ENCODE measurements at regions not wholly inside any gene's neighbourhood (a gene's known extent, or its start where the extent isn't known, plus 50 kb on each side); places are given as distances from the start of the nearest gene placed in this dataset.

DNA sequence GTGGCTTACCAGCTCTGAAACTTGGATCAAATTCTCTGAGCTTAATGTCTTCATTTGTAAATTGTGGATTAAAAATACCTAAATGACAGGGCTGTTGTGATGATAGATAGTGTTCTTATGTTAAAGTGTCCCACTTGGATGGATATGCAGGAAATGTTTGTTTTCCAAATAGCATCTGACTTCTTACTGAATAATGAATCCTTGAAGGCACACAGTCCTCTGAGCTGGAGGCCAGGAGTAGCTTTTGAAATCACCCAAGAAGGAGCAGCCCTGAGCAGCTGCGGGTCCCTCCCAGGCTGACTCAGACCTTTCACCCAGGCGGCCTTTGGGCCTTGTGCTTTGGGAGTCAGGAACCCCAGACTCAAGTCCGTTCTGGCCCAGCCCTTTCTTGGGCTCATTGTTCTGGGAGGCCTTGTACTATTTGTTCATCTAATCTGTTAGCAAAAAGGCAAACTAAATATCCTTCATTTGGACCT, 173.0 kb upstream of the GATA6 start:
- CTCF ChIA-PET, result interaction anchor here (1.1 kb wide), 1 partner anchor 10 kb away, joined by 3 read pairs; no protein-coding TSS in a partner anchor
- H3K9ac ChIP-seq (ENCODE audit: low read length), result no peak overlapping the region
- no peak overlapping the region for H3K27ac ChIP-seq (ENCODE audit: low read depth, low read length)
- H3K4me1 ChIP-seq (ENCODE audit: control insufficient read depth in 1 of 2, insufficient read depth in 2 of 2, low read length in 2 of 2), result no peaks in the 10 kb centered on the region
- POLR2A ChIA-PET, result no interaction called here
- no peaks in the 10 kb centered on the region for H3K79me2 ChIP-seq (ENCODE audit: insufficient read depth, low read length)
- no peaks in the 10 kb centered on the region for H3K9me2 ChIP-seq (ENCODE audit: insufficient read depth)
- no peaks in the 10 kb centered on the region for H4K20me1 ChIP-seq (ENCODE audit: insufficient read depth)
- ATAC-seq (no peak), DNase-seq (ENCODE audit: low read depth, low spot score) (no peak)
- H3K36me3 ChIP-seq (ENCODE audit: control insufficient read depth in 1 of 2, insufficient read depth in 2 of 2, low read length in 2 of 2), result no peaks in the 10 kb centered on the region
- H3K9me3 ChIP-seq (ENCODE audit: control insufficient read depth in 1 of 2, insufficient read depth in 1 of 2, low read depth in 1 of 2, low read length in 2 of 2), result no peaks in the 10 kb centered on the region
- intact Hi-C loops (cut with micrococcal nuclease), result loop anchor here (5.0 kb wide), 1 partner anchor 171 kb away; the partner anchor contains the start of gene GATA6
- TF ChIP-seq ZFX (IDR thresholded peaks at IDR 0.05), result no peak
- TF ChIP-seq EZH2phosphoT487 (IDR thresholded peaks at IDR 0.05; ENCODE audit: borderline replicate concordance), result no peak
- TF ChIP-seq CBX3 (IDR thresholded peaks at IDR 0.05; ENCODE audit: low read depth), result no peak
- TF ChIP-seq, protein P1, sequence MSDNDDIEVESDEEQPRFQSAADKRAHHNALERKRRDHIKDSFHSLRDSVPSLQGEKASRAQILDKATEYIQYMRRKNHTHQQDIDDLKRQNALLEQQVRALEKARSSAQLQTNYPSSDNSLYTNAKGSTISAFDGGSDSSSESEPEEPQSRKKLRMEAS (IDR thresholded peaks at IDR 0.05), result no peak
- TF ChIP-seq SRF (IDR thresholded peaks at IDR 0.05; ENCODE audit: low read depth), result no peak
- no peak for TF ChIP-seq POLR2A (IDR thresholded peaks at IDR 0.05; ENCODE audit: borderline replicate concordance, extremely low read depth, insufficient read depth, insufficient read length)
- no peak for TF ChIP-seq YY1 (IDR thresholded peaks at IDR 0.05; ENCODE audit: extremely low read depth, insufficient replicate concordance, low read depth, low read length)
- no peak for TF ChIP-seq CEBPB (IDR thresholded peaks at IDR 0.05; ENCODE audit: low read depth)
- no peak for TF ChIP-seq POLR2AphosphoS5 (IDR thresholded peaks at IDR 0.05; ENCODE audit: low read depth, low read length)
- no peak for TF ChIP-seq EGR1 (IDR thresholded peaks at IDR 0.05; ENCODE audit: low read depth)
- TF ChIP-seq, protein P2, sequence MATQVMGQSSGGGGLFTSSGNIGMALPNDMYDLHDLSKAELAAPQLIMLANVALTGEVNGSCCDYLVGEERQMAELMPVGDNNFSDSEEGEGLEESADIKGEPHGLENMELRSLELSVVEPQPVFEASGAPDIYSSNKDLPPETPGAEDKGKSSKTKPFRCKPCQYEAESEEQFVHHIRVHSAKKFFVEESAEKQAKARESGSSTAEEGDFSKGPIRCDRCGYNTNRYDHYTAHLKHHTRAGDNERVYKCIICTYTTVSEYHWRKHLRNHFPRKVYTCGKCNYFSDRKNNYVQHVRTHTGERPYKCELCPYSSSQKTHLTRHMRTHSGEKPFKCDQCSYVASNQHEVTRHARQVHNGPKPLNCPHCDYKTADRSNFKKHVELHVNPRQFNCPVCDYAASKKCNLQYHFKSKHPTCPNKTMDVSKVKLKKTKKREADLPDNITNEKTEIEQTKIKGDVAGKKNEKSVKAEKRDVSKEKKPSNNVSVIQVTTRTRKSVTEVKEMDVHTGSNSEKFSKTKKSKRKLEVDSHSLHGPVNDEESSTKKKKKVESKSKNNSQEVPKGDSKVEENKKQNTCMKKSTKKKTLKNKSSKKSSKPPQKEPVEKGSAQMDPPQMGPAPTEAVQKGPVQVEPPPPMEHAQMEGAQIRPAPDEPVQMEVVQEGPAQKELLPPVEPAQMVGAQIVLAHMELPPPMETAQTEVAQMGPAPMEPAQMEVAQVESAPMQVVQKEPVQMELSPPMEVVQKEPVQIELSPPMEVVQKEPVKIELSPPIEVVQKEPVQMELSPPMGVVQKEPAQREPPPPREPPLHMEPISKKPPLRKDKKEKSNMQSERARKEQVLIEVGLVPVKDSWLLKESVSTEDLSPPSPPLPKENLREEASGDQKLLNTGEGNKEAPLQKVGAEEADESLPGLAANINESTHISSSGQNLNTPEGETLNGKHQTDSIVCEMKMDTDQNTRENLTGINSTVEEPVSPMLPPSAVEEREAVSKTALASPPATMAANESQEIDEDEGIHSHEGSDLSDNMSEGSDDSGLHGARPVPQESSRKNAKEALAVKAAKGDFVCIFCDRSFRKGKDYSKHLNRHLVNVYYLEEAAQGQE (IDR thresholded peaks at IDR 0.05; ENCODE audit: low read depth), result no peak
- TF ChIP-seq, protein P3, sequence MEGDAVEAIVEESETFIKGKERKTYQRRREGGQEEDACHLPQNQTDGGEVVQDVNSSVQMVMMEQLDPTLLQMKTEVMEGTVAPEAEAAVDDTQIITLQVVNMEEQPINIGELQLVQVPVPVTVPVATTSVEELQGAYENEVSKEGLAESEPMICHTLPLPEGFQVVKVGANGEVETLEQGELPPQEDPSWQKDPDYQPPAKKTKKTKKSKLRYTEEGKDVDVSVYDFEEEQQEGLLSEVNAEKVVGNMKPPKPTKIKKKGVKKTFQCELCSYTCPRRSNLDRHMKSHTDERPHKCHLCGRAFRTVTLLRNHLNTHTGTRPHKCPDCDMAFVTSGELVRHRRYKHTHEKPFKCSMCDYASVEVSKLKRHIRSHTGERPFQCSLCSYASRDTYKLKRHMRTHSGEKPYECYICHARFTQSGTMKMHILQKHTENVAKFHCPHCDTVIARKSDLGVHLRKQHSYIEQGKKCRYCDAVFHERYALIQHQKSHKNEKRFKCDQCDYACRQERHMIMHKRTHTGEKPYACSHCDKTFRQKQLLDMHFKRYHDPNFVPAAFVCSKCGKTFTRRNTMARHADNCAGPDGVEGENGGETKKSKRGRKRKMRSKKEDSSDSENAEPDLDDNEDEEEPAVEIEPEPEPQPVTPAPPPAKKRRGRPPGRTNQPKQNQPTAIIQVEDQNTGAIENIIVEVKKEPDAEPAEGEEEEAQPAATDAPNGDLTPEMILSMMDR (IDR thresholded peaks at IDR 0.05 in 2 of 3, conservative IDR thresholded peaks at IDR 0.05 in 1 of 3; ENCODE audit: borderline replicate concordance in 1 of 3, insufficient read depth in 1 of 3, low read depth in 2 of 3, low read length in 2 of 3), result no peak
- TF ChIP-seq, protein P4, sequence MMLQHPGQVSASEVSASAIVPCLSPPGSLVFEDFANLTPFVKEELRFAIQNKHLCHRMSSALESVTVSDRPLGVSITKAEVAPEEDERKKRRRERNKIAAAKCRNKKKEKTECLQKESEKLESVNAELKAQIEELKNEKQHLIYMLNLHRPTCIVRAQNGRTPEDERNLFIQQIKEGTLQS (IDR thresholded peaks at IDR 0.05), result no peak
- BruUV-seq (replicated peaks), result no TSS peak
- RAD21 ChIA-PET (ENCODE audit: low non-redundant PET in 1 of 2, low total read pairs in 2 of 2, uncharacterized antibody in 2 of 2, unreplicated experiment in 2 of 2), result no interaction called here
- H3K4me3 ChIP-seq (replicated peaks in 1 of 2; ENCODE audit: low read depth in 1 of 2, low read length in 2 of 2), result no peak overlapping the region
- H2AFZ ChIP-seq (ENCODE audit: low read depth, low read length, poor library complexity, severe bottlenecking), result no peak overlapping the region
- no peaks in the 10 kb centered on the region for H3K27me3 ChIP-seq (ENCODE audit: insufficient read depth, low read length)
- H3K4me2 ChIP-seq (ENCODE audit: low read length), result no peak overlapping the region

Data from HCT116 (cell line).